A549 (cell line): ENCODE measurements at regions not wholly inside any gene's neighbourhood (a gene's known extent, or its start where the extent isn't known, plus 50 kb on each side); places are given as distances from the start of the nearest gene placed in this dataset.

Source experiments
- CTCF ChIP-seq: fragments of >200 bp; sonication (Bioruptor Twin); formaldehyde crosslinking; IDR thresholded peaks from 3 replicates; pipeline ENCODE4 v1.5.1; 2016
- MAFK ChIP-seq: fragments of 450-650 bp; IDR thresholded peaks from 2 replicates; pipeline ENCODE4 v1.6.1; 2014; ENCODE audit not compliant: partially characterized antibody
- MYC ChIP-seq: IDR thresholded peaks from 2 replicates; pipeline ENCODE4 v1.6.1; 2012; ENCODE audit warnings: mild to moderate bottlenecking, inconsistent platforms, low read length, improper control_type of control experiment, borderline replicate concordance

GRCh38 chr10:121099181-121099580 lies 248.0 kb downstream of the WDR11 start:
- TF ChIP-seq CTCF (no peak), MAFK (no peak), MYC (no peak)
